ENCODE measurements at regions not wholly inside any gene's neighbourhood (a gene's known extent, or its start where the extent isn't known, plus 50 kb on each side); places are given as distances from the start of the nearest gene placed in this dataset.

- no peak for TF ChIP-seq TAF1 (IDR thresholded peaks at IDR 0.05; ENCODE audit: borderline replicate concordance, low read depth, low read length)
- no peak for TF ChIP-seq POLR2A (IDR thresholded peaks at IDR 0.05; ENCODE audit: low read depth, low read length)
Observed at GRCh38 chr10:2989292-2989947, 77.9 kb upstream of the PFKP start.

Measured in GM12892 (cell line).